Right ventricle myocardium superior (tissue), 1 donor: ENCODE measurements at regions not wholly inside any gene's neighbourhood (a gene's known extent, or its start where the extent isn't known, plus 50 kb on each side); places are given as distances from the start of the nearest gene placed in this dataset.
A peak's percentile ranks its signal among the peaks of the same experiment; 100 is the strongest.

Experiments
- ATAC-seq: fragments of 200-7000 bp; cut with Tn5 transposase; one replicate; pipeline ENCODE4 v1.9.1; 2020; ENCODE audit warnings: mild to moderate bottlenecking; ENCODE audit not compliant: poor library complexity
- DNase-seq: peaks from one replicate; pipeline ENCODE4 v3.0.0-alpha.2; 2020
- intact Hi-C: fragments of 100-400 bp; cut with DNase I; formaldehyde crosslinking; loops from one replicate; pipeline ENCODE4 v1.11.2; 2022
- donor health status: DM: no; HTN: yes; CAD: no; lungs with severe emphysema.

DNA sequence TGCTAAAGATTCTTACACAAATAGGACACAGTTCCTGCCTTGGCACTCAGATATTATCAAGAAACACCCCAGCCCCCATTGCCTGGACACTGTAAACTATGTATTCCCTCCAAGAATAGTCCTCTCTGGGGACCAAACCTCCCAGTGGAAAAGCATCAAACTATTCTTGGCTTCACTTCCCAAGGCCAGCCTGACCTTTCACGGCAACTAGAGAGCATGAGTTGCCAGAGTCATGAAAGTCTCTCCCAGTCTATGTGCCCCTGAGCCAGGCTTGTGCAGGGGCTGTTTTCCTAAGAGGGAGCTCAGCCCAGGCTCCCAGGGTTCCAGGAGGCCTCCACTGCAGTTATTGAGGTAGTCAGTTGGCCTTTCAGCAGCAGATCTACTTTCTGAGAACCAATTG, 251.9 kb upstream of the TGFBR2 start:
- peak; percentile 79 for ATAC-seq
- no peak for DNase-seq
- intact Hi-C loops, result loop anchor here (10.0 kb wide), 1 partner anchor 250 kb away; the partner anchor contains the start of gene TGFBR2

DNA sequence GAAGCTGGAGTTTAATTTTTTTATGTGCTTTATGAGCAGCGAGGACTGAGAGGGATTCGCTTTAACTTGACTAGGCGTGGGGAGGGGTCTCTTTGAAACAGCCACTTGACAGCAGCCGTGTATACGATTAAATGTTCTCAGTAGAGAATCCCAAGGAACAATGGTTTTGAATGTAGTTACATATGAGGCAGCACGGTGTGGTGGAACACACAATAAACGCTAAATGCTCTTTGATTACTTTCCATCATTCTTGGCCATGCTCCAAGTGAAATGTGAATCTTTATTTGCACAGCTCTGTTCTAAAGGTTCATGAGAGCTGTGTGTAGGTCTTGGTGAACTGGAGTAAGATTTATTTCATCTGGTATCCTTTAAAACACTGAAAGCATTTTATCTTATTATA, 251.4 kb upstream of the TGFBR2 start:
- intact Hi-C loops, result loop anchor here (10.0 kb wide), 1 partner anchor 250 kb away; the partner anchor contains the start of gene TGFBR2
- DNase-seq (no peak), ATAC-seq (no peak)

GRCh38 chr3:30355622-30356021, 250.8 kb upstream of the TGFBR2 start:
- no peak for ATAC-seq
- intact Hi-C loops, result loop anchor here (10.0 kb wide), 1 partner anchor 249 kb away; the partner anchor contains the start of gene TGFBR2
- DNase-seq, result no peak

DNA sequence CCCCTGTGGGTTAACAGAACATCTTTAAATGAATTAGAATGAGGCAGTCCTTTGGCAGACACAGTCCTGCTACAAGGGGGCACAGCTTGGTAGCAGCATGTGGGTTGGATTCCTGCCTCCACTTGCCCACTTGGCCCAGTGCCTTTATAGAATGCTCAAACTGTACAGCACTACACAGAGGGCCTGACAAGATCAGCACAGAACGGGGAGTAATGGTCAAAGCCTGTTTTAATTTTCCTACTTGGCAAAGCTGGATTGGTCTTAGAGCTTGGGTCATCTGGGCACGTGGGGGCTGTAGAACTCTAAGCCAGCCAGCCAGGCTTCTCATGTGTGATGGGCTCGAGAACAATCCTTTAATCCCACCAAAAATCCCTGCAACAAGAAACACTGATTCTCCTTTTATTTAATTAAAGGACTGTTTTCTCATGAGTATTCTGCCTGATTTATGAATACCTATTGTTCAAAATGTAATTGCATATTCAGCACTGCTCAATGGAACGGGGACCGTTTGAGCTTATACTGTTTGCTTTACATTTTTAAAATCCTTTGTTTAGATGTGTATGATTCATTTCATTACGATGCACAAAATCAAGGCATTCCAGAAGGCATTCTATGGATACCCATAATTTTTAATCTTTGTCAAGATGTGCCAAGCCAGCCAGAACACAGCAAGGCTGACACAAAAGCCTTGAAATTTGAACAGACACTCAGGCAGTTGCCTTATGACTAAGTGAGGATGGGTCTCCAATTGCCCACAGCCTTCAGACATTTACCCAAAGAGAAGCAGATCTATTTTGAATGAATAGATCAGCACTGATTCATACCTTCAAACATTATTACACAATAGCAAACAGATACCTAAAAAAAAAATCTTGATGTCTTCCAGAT, 249.3 kb upstream of the TGFBR2 start:
- DNase-seq (no peak), ATAC-seq (no peak)
- intact Hi-C loops, result loop anchor here (10.0 kb wide), 1 partner anchor 248 kb away; the partner anchor contains the start of gene TGFBR2

DNA sequence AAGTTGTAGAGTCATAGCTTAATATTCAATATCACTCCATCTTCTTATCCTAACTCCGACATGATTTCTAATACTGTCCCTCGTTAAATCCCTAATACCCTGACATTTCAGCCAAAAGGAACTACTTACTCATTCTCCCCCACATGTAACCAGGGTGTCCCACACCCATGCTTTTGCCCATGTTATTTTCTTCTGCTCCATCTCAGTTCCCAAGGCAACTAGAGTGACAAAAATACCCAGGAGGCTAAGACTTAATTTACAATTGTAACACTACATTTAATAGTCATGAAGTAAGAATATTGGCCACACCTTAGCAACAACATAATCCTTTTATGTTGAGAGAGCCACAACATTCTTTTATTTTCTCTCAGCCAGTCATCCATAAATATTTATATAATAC, 248.5 kb upstream of the TGFBR2 start:
- ATAC-seq, result no peak
- intact Hi-C loops, result loop anchor here (10.0 kb wide), 1 partner anchor 247 kb away; the partner anchor contains the start of gene TGFBR2
- no peak for DNase-seq

GRCh38 chr3:30358871-30359270, 247.5 kb upstream of the TGFBR2 start:
- no peak for DNase-seq
- no peak for ATAC-seq
- intact Hi-C loops, result loop anchor here (10.0 kb wide), 1 partner anchor 246 kb away; the partner anchor contains the start of gene TGFBR2

GRCh38 chr3:30368978-30369377, 237.4 kb upstream of the TGFBR2 start:
- ATAC-seq (peak; percentile 35), DNase-seq (no peak)
- intact Hi-C loops, result no loop called here

DNA sequence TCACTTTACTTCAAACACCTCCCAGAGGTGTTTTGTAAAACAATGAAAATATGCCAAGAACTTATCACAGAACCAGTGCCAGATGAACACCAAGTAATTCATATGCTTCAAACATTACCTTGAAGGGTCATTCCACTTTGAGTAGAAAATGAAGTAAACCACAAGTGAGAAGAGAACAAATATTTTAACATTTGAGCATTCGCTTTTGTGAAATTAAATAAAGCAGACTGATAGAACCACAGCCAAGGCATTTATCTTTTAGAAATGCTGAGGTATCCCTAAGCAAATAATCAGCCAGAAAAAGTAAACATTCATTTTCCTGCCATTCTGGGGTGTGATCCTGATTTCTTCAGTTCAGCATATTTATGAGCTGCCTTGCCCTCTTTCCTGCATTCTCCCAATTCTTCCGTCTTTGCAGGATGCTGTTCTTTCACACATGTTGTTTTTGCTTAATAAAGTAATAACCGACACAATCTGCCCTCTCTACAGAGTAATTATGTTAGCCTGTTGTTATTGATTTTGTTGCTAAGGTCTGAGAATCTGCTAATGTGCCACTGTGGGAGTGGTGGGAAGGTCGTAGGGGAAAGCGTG, 235.6 kb upstream of the TGFBR2 start:
- intact Hi-C loops, result no loop called here
- no peak for DNase-seq
- ATAC-seq, result no peak

DNA sequence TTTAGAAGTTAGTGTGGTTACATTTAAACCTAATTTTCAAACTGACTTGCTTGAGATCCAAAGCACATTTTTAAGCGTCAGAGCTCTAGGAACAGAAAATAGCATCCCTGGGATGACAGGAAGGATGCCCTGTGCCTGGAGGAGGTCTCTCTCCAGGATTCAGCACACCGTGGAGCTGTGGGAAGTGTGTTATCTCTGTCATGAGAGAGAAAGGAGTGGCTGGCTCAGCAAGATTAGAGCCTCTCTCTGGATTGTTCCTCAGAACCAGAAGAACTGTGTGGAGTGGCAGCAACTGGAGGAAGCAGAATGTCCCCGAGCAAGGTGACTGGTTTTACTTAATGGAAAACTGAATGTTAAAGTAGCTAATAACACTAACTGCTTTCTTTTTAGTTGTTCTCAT, 233.6 kb upstream of the TGFBR2 start:
- DNase-seq, result no peak
- ATAC-seq, result peak; percentile 68
- intact Hi-C loops, result no loop called here

- no peak for ATAC-seq
Observed at GRCh38 chr3:30384546-30385072, 221.8 kb upstream of the TGFBR2 start.

DNA sequence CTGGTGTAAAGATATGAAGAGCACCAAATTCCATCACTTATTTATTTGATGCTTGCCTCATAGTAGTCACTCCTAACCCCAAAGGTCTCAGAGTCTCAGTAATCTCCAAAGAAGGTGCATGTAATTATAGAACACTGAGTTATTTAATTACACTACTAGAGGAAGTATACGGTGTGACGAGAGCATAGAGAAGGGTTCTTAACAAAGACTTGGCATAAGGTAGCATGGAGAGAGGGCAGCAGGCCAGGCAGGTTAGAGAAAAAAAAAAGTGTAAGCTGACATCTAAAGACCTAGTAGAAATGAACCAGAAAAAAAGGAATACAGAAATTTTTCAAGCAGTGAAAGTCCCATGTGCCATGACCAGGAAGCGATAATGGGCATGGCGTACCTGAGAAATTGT, 213.3 kb upstream of the TGFBR2 start:
- intact Hi-C loops, result no loop called here
- DNase-seq (no peak), ATAC-seq (peak; percentile 64)

More at GRCh38 chr3:30384546-30385072, 221.8 kb upstream of the TGFBR2 start:
- intact Hi-C loops, result no loop called here
- DNase-seq, result no peak

DNA sequence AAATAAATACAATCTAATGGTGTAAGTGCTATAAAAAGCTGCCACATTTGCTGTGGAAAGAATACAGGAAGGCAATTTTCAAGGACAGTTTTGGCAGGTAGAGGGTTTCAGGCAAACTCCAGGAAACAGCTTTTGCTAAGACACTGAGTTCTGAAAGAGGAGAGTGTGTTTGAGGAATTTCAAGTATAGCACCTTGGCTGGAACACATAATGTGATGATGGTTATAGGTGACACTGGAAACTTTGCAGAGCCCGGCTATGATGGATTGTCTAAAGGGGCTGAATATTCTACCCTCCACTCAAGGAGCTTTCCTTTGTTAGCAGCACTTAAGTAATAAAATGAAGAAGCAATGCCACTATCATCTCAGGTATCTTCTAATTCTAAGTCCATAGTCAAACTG, 209.4 kb upstream of the TGFBR2 start:
- intact Hi-C loops, result no loop called here
- no peak for DNase-seq
- peak; percentile 68 for ATAC-seq

DNA sequence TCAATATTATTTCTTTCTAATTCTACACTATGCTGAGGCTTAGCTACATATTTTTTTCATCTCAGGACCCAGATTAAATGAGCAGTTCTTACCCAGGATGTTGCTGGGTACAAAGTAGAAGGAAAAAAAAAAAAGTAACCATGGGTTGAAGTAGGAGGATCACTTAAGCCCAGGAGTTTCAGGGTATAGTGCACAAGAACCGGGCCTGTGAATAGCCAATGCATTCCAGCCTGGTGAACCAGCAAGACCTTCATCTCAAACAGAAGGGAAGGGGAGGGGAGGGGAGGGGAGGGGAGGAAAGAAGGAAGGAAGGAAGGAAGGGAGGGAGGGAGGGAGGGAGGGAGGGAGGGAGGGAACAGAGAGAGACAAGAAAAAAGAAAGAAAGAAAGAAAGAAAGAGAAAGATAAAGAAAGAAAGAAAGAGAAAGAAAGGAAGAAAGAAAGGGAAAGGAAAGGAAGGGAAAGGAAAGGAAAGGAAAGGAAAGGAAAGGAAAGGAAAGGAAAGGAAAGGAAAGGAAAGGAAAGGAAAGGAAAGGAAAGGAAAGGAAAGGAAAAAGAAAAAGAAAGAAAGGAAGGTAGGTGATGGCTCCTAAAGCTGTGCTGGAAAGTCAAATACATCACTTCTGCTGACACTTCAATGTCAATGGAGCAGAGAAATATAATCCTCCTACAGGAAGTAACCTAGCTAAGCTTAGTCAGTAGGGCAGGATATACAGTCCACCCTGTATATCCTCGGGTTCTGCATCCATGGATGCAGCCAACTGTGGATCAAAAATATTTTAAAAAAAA, 206.8 kb upstream of the TGFBR2 start:
- no peak for ATAC-seq
- DNase-seq, result no peak
- intact Hi-C loops, result no loop called here

- ATAC-seq (peak; percentile 25), DNase-seq (no peak)
- intact Hi-C loops, result no loop called here
Observed at GRCh38 chr3:30400926-30401325, 205.5 kb upstream of the TGFBR2 start.

DNA sequence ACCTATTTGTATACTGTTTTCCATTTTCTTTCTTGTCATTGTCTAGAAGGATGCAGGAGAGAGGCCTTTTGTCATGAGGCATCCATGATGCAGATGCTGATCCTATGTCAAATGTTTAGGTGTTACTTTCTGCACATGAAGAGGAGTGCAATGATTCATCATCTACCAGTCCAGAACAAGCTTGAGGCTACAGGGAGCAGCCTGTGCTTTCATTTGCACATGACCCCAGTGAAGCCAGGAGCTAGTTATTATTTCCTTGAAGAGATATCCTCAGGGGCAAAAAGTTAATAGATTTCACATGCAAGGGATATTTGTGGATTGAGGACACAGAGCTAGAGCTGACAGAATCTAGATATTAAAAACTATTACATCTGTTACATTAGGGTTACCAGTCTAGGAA, 204.4 kb upstream of the TGFBR2 start:
- DNase-seq (no peak), ATAC-seq (peak; percentile 73)
- intact Hi-C loops, result no loop called here

DNA sequence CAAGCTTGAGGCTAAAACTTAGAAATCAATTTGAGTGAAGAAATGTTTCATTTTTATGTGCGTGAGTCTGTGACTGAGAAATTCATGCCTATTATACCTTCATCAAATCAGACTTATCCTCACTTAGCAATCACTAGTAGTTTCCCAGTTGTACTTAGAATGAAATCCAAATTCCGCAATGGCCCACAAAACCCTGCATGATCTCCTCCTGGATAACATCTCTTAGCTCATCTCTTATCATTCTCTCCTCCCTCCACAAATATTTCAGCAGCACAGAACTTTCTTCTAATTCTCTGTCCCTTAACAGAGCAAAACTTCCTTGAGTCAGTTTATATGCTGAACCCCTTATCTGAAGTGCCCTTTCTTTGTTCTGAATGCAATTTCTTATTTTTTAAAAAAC, 198.8 kb upstream of the TGFBR2 start:
- intact Hi-C loops, result no loop called here
- no peak for DNase-seq
- ATAC-seq, result no peak

GRCh38 chr3:30408105-30408557, 198.3 kb upstream of the TGFBR2 start:
- no peak for DNase-seq
- ATAC-seq, result no peak
- intact Hi-C loops, result no loop called here

GRCh38 chr3:30418443-30418842, 188.0 kb upstream of the TGFBR2 start:
- DNase-seq, result no peak
- intact Hi-C loops, result no loop called here
- ATAC-seq, result no peak

DNA sequence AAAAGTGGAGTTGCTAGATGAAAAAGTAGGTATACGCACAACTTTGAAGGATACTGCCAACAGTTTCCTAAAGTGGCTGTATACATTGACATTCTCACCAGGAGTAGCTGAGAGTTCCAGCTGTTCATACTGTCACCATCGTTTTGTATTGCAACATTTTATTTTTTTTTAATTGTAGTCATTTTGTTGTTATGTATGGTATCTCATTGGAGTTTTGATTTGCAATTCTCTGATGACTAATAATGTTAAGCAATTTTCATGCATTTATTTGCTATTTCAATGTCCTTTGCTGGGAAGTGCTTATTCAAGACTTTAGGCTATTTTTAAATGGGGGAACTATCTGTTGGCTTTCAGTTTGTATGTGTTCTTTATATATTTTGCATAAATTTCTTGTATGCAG, 185.1 kb upstream of the TGFBR2 start:
- ATAC-seq, result no peak
- DNase-seq, result no peak
- intact Hi-C loops, result no loop called here
